ENCODE measurements at regions not wholly inside any gene's neighbourhood (a gene's known extent, or its start where the extent isn't known, plus 50 kb on each side); places are given as distances from the start of the nearest gene placed in this dataset.

DNA sequence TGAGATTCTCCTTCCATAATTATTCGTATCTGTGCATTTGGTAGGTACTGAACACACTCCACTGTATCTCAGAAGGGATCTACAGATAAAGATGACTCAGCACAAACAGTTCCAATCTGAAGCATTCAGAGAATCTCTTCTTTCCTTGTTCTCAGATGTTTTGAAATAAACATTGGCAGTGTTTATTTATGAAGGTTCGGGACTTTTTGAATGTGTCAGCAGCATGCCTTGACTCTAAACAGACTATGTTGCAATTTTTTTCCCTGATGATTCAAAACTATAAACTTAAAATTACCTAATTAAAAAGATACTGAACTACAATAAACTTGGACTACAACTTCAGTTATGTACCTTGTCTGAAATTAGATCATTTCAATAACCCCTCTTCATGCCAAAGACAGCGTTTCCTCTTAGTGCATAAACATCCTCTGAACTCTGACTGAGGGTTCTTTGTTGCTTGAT, 612.9 kb upstream of the TBL1XR1 start:
- ChIA-PET CTCF (no interaction called here), POLR2A (no interaction called here)
- no peak overlapping the region for H3K4me3 ChIP-seq (ENCODE audit: control insufficient read depth in 1 of 2, extremely low read depth in 1 of 2, low read length in 1 of 2)
- Mint-ChIP-seq H3K27ac (peak overlapping the region; percentile 80 to 84), H3K4me3 (peak overlapping the region in 1 of 3 donors; percentile 20), H3K4me1 (peaks cover 17 to 21% (median 17%) of the 10 kb centered on the region in 3 donors), H3K36me3 (no peaks in the 10 kb centered on the region), H3K9me3 (no peaks in the 10 kb centered on the region), H3K27me3 (no peaks in the 10 kb centered on the region)
- DNase-seq (no peak), ATAC-seq (replicated peaks in 1 of 4) (peak; percentile 37 to 68 (median 56))
- no CpG with 5 or more reads among the region's 3 CpGs for WGBS (ENCODE audit: insufficient coverage)
- H3K27ac ChIP-seq (ENCODE audit: low read length) = no peak overlapping the region
- no peaks in the 10 kb centered on the region for H3K36me3 ChIP-seq (ENCODE audit: control insufficient read depth in 2 of 2, extremely low read depth in 1 of 2, insufficient read depth in 1 of 2, low read length in 1 of 2)
- no peaks in the 10 kb centered on the region for H3K9me3 ChIP-seq
- peaks cover 0 to 15% of the 10 kb centered on the region in 2 experiments for H3K4me1 ChIP-seq (ENCODE audit: control insufficient read depth in 1 of 2, extremely low read depth in 1 of 2, insufficient read depth in 2 of 2, low read length in 2 of 2)
- no peaks in the 10 kb centered on the region for H3K27me3 ChIP-seq (replicated peaks in 1 of 2; ENCODE audit: control insufficient read depth in 2 of 2, extremely low read depth in 1 of 2, insufficient read depth in 2 of 2, low read length in 1 of 2)

DNA sequence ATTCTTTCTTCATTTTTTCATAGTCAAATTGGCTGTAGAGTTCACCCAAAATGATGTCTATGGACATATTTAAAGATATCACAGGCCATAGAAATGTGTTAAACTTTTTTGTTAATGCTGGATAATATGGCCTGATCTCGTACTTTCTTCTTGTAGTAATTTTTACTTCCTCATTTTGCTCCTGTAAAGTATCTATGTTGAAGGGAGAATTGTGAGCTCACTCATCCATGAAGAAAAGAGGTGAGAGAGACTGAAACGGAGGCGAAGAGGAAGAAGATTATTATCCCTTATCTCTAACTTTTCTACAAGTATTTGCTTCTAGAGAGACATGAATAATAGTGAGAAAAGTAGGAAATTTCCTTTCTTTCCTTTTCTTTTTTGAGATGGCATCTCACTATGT, 613.8 kb upstream of the TBL1XR1 start:
- no peak overlapping the region for H3K4me3 Mint-ChIP-seq
- no peak overlapping the region for H3K27ac Mint-ChIP-seq
- H3K36me3 ChIP-seq (ENCODE audit: control insufficient read depth in 2 of 2, extremely low read depth in 1 of 2, insufficient read depth in 1 of 2, low read length in 1 of 2) = no peaks in the 10 kb centered on the region
- no peak for ATAC-seq (replicated peaks in 1 of 4)
- H3K27ac ChIP-seq (ENCODE audit: low read length) = no peak overlapping the region
- peaks cover 17 to 21% (median 17%) of the 10 kb centered on the region in 3 donors for H3K4me1 Mint-ChIP-seq
- H3K36me3 Mint-ChIP-seq = no peaks in the 10 kb centered on the region
- no peaks in the 10 kb centered on the region for H3K9me3 ChIP-seq
- no peaks in the 10 kb centered on the region for H3K9me3 Mint-ChIP-seq
- no peak for DNase-seq
- no peak overlapping the region for H3K4me3 ChIP-seq (ENCODE audit: control insufficient read depth in 1 of 2, extremely low read depth in 1 of 2, low read length in 1 of 2)
- peaks cover 0 to 15% of the 10 kb centered on the region in 2 experiments for H3K4me1 ChIP-seq (ENCODE audit: control insufficient read depth in 1 of 2, extremely low read depth in 1 of 2, insufficient read depth in 2 of 2, low read length in 2 of 2)
- H3K27me3 Mint-ChIP-seq = no peaks in the 10 kb centered on the region
- ChIA-PET CTCF (interaction anchor here in 1 of 2 donors (0.7 kb wide), 1 partner anchor 300 kb away, joined by 3 read pairs; no protein-coding TSS in a partner anchor), POLR2A (interaction anchor here in 1 of 2 donors (0.7 kb wide), 1 partner anchor 12 kb away, joined by 3 read pairs; no protein-coding TSS in a partner anchor)
- H3K27me3 ChIP-seq (replicated peaks in 1 of 2; ENCODE audit: control insufficient read depth in 2 of 2, extremely low read depth in 1 of 2, insufficient read depth in 2 of 2, low read length in 1 of 2) = no peaks in the 10 kb centered on the region
- no CpG with 5 or more reads among the region's 3 CpGs for WGBS (ENCODE audit: insufficient coverage)

DNA sequence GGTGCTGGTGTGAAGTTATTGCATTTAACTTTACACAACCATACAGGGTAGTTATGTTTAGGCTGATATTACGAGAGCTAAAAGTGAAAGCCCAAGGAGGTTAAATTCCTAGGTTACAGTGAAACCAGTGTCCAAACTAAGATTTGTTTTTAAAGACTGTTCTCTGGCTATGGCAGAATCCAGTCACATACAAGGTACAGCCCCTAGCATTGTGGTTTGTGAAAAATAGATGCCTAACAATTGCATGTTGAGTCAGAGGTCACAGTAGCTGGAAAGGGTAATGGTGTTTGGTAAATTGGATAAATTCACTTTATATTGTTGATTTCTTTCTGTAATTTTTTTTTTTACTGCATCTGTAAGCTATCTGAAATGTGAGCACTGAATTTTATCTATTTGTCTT, 614.6 kb upstream of the TBL1XR1 start:
- no peaks in the 10 kb centered on the region for H3K9me3 ChIP-seq
- no peaks in the 10 kb centered on the region for H3K27me3 Mint-ChIP-seq
- no peaks in the 10 kb centered on the region for H3K36me3 ChIP-seq (ENCODE audit: control insufficient read depth in 2 of 2, extremely low read depth in 1 of 2, insufficient read depth in 1 of 2, low read length in 1 of 2)
- peaks cover 17 to 21% (median 17%) of the 10 kb centered on the region in 3 donors for H3K4me1 Mint-ChIP-seq
- no peaks in the 10 kb centered on the region for H3K27me3 ChIP-seq (replicated peaks in 1 of 2; ENCODE audit: control insufficient read depth in 2 of 2, extremely low read depth in 1 of 2, insufficient read depth in 2 of 2, low read length in 1 of 2)
- H3K4me3 ChIP-seq (ENCODE audit: control insufficient read depth in 1 of 2, extremely low read depth in 1 of 2, low read length in 1 of 2) = no peak overlapping the region
- ATAC-seq (replicated peaks in 1 of 4) = no peak
- WGBS (ENCODE audit: insufficient coverage) = no CpG with 5 or more reads among the region's 1 CpG
- no peak overlapping the region for H3K27ac ChIP-seq (ENCODE audit: low read length)
- ChIA-PET CTCF (interaction anchor here in 1 of 2 donors (0.7 kb wide), 1 partner anchor 299 kb away, joined by 3 read pairs; no protein-coding TSS in a partner anchor), POLR2A (no interaction called here)
- H3K36me3 Mint-ChIP-seq = no peaks in the 10 kb centered on the region
- H3K9me3 Mint-ChIP-seq = no peaks in the 10 kb centered on the region
- no peak overlapping the region for H3K27ac Mint-ChIP-seq
- DNase-seq = no peak
- peaks cover 0 to 15% of the 10 kb centered on the region in 2 experiments for H3K4me1 ChIP-seq (ENCODE audit: control insufficient read depth in 1 of 2, extremely low read depth in 1 of 2, insufficient read depth in 2 of 2, low read length in 2 of 2)
- no peak overlapping the region for H3K4me3 Mint-ChIP-seq

DNA sequence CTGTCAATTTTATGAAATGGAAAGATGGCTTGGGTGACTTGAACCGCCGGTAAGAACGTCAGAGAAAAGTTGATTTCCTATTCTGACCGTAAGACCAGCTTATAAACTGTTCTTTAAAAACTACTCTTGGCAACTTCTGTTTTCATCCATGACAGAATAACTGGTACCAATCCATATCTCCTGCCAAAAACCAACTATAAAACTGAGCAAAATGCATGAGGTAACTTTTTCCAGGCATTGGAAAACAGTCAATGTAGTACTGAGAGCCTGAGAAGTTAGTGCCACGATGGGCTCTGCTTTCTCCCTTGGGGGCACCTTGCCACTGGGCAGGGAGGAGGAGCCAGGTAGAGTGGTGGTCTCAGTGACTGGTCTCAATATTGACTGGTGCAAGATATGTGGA, 615.2 kb upstream of the TBL1XR1 start:
- no peak overlapping the region for H3K4me3 ChIP-seq (ENCODE audit: control insufficient read depth in 1 of 2, extremely low read depth in 1 of 2, low read length in 1 of 2)
- H3K27me3 ChIP-seq (replicated peaks in 1 of 2; ENCODE audit: control insufficient read depth in 2 of 2, extremely low read depth in 1 of 2, insufficient read depth in 2 of 2, low read length in 1 of 2) = no peaks in the 10 kb centered on the region
- no peak overlapping the region for H3K27ac Mint-ChIP-seq
- H3K36me3 Mint-ChIP-seq = no peaks in the 10 kb centered on the region
- CTCF ChIA-PET = interaction anchor here in 1 of 2 donors (1.0 kb wide), 1 partner anchor 10 kb away, joined by 3 read pairs; no protein-coding TSS in a partner anchor
- DNase-seq (no peak), ATAC-seq (replicated peaks in 1 of 4) (no peak)
- H3K9me3 Mint-ChIP-seq = no peaks in the 10 kb centered on the region
- H3K4me1 ChIP-seq (ENCODE audit: control insufficient read depth in 1 of 2, extremely low read depth in 1 of 2, insufficient read depth in 2 of 2, low read length in 2 of 2) = peaks cover 0 to 15% of the 10 kb centered on the region in 2 experiments
- no peak overlapping the region for H3K4me3 Mint-ChIP-seq
- POLR2A ChIA-PET = interaction anchor here in 1 of 2 donors (0.7 kb wide), 1 partner anchor 38 kb away, joined by 3 read pairs; no protein-coding TSS in a partner anchor
- H3K36me3 ChIP-seq (ENCODE audit: control insufficient read depth in 2 of 2, extremely low read depth in 1 of 2, insufficient read depth in 1 of 2, low read length in 1 of 2) = no peaks in the 10 kb centered on the region
- no peak overlapping the region for H3K27ac ChIP-seq (ENCODE audit: low read length)
- H3K27me3 Mint-ChIP-seq = no peaks in the 10 kb centered on the region
- 83% methylated on average over 1 of the region's 5 CpGs for WGBS (ENCODE audit: insufficient coverage)
- H3K4me1 Mint-ChIP-seq = peaks cover 17 to 21% (median 17%) of the 10 kb centered on the region in 3 donors
- H3K9me3 ChIP-seq = no peaks in the 10 kb centered on the region

- no peaks in the 10 kb centered on the region for H3K27me3 ChIP-seq (replicated peaks in 1 of 2; ENCODE audit: control insufficient read depth in 2 of 2, extremely low read depth in 1 of 2, insufficient read depth in 2 of 2, low read length in 1 of 2)
- H3K27ac ChIP-seq (ENCODE audit: low read length) = no peak overlapping the region
- H3K36me3 ChIP-seq (ENCODE audit: control insufficient read depth in 2 of 2, extremely low read depth in 1 of 2, insufficient read depth in 1 of 2, low read length in 1 of 2) = no peaks in the 10 kb centered on the region
- 100% methylated on average over 1 of the region's 3 CpGs for WGBS (ENCODE audit: insufficient coverage)
- no peaks in the 10 kb centered on the region for H3K9me3 ChIP-seq
- peaks cover 0 to 15% of the 10 kb centered on the region in 2 experiments for H3K4me1 ChIP-seq (ENCODE audit: control insufficient read depth in 1 of 2, extremely low read depth in 1 of 2, insufficient read depth in 2 of 2, low read length in 2 of 2)
- Mint-ChIP-seq H3K9me3 (no peaks in the 10 kb centered on the region), H3K36me3 (no peaks in the 10 kb centered on the region), H3K27me3 (no peaks in the 10 kb centered on the region), H3K27ac (no peak overlapping the region), H3K4me3 (no peak overlapping the region), H3K4me1 (peaks cover 17 to 21% (median 17%) of the 10 kb centered on the region in 3 donors)
- POLR2A ChIA-PET = interaction anchor here in 1 of 2 donors (0.7 kb wide), 1 partner anchor 37 kb away, joined by 3 read pairs; no protein-coding TSS in a partner anchor
- CTCF ChIA-PET = interaction anchor here in 1 of 2 donors (1.0 kb wide), 1 partner anchor 11 kb away, joined by 3 read pairs; no protein-coding TSS in a partner anchor
- ATAC-seq (replicated peaks in 1 of 4) (no peak), DNase-seq (no peak)
- H3K4me3 ChIP-seq (ENCODE audit: control insufficient read depth in 1 of 2, extremely low read depth in 1 of 2, low read length in 1 of 2) = no peak overlapping the region
These were observed 616.0 kb upstream of the TBL1XR1 start for GRCh38 chr3:177813322-177813721.

- POLR2A ChIA-PET = no interaction called here
- H3K36me3 ChIP-seq (ENCODE audit: control insufficient read depth in 2 of 2, extremely low read depth in 1 of 2, insufficient read depth in 1 of 2, low read length in 1 of 2) = no peaks in the 10 kb centered on the region
- H3K27ac Mint-ChIP-seq = no peak overlapping the region
- H3K9me3 ChIP-seq = no peaks in the 10 kb centered on the region
- DNase-seq = no peak
- H3K4me3 ChIP-seq (ENCODE audit: control insufficient read depth in 1 of 2, extremely low read depth in 1 of 2, low read length in 1 of 2) = no peak overlapping the region
- H3K4me1 ChIP-seq (ENCODE audit: control insufficient read depth in 1 of 2, extremely low read depth in 1 of 2, insufficient read depth in 2 of 2, low read length in 2 of 2) = no peaks in the 10 kb centered on the region
- no peak for ATAC-seq (replicated peaks in 1 of 4)
- H3K4me1 Mint-ChIP-seq = peaks cover 5 to 7% (median 5%) of the 10 kb centered on the region in 3 donors
- H3K27me3 ChIP-seq (replicated peaks in 1 of 2; ENCODE audit: control insufficient read depth in 2 of 2, extremely low read depth in 1 of 2, insufficient read depth in 2 of 2, low read length in 1 of 2) = no peaks in the 10 kb centered on the region
- H3K27me3 Mint-ChIP-seq = no peaks in the 10 kb centered on the region
- H3K4me3 Mint-ChIP-seq = no peak overlapping the region
- H3K36me3 Mint-ChIP-seq = no peaks in the 10 kb centered on the region
- no peak overlapping the region for H3K27ac ChIP-seq (ENCODE audit: low read length)
- no peaks in the 10 kb centered on the region for H3K9me3 Mint-ChIP-seq
- CTCF ChIA-PET = no interaction called here
- WGBS (ENCODE audit: insufficient coverage) = 86% methylated on average over 2 of the region's 6 CpGs
These were observed 619.5 kb upstream of the TBL1XR1 start for GRCh38 chr3:177816667-177817208.
